Posterior cingulate gyrus (tissue), 11 donors: ENCODE measurements at regions not wholly inside any gene's neighbourhood (a gene's known extent, or its start where the extent isn't known, plus 50 kb on each side); places are given as distances from the start of the nearest gene placed in this dataset.
"Not testable (repeated sequence)": the region's sequence is repeated elsewhere in the genome, so short reads cannot be mapped to it uniquely, and the experiment has no call there.

ENCODE experiments used
- DNase-seq, 10 donors: peaks; one replicate each; pipeline versions ENCODE4 v3.0.0 to v3.0.0-alpha.2; 2020 to 2021; ENCODE audit warnings: mixed read lengths in 3 of 10
- intact Hi-C: fragments of 100-400 bp; cut with DNase I; formaldehyde crosslinking; loops from one replicate; pipeline ENCODE4 v1.15.1; 2023

GRCh38 chr10:91076991-91077548 lies 143.4 kb upstream of the PCGF5 start:
- no peak for DNase-seq
- intact Hi-C loops, result no loop called here

GRCh38 chr10:91077549-91078071 lies 142.9 kb upstream of the PCGF5 start:
- peak in 7 of 10 donors; percentile 12 to 85 (median 35) for DNase-seq
- intact Hi-C loops, result no loop called here

GRCh38 chr10:91080776-91081175 lies 139.7 kb upstream of the PCGF5 start:
- intact Hi-C loops, result no loop called here
- no peak for DNase-seq

GRCh38 chr10:91082447-91082846 lies 138.0 kb upstream of the PCGF5 start:
- no peak for DNase-seq
- intact Hi-C loops, result no loop called here

GRCh38 chr10:91088300-91089140 lies 131.9 kb upstream of the PCGF5 start:
- intact Hi-C loops, result loop anchor here (1.0 to 5.0 kb wide), 2 partner anchors 81 to 163 kb away; no protein-coding TSS in a partner anchor
- DNase-seq, result no peak

GRCh38 chr10:91090761-91091529 lies 129.5 kb upstream of the PCGF5 start:
- intact Hi-C loops, result no loop called here
- DNase-seq, result no peak

GRCh38 chr10:91091780-91092179 lies 128.7 kb upstream of the PCGF5 start:
- DNase-seq, result no peak
- intact Hi-C loops, result no loop called here

- intact Hi-C loops, result no loop called here
Observed at GRCh38 chr10:91096274-91096673, 124.2 kb upstream of the PCGF5 start.

GRCh38 chr10:91097313-91097712 lies 123.2 kb upstream of the PCGF5 start:
- intact Hi-C loops, result no loop called here
- no peak for DNase-seq

More at GRCh38 chr10:91096274-91096673, 124.2 kb upstream of the PCGF5 start:
- no peak for DNase-seq

- DNase-seq, intact Hi-C loops: not testable (repeated sequence)
Observed at GRCh38 chr10:91098021-91098420, 122.4 kb upstream of the PCGF5 start.

GRCh38 chr10:91103384-91104192 lies 116.9 kb upstream of the PCGF5 start:
- intact Hi-C loops, result no loop called here

GRCh38 chr10:91104193-91105041 lies 116.0 kb upstream of the PCGF5 start:
- intact Hi-C loops, result no loop called here
- DNase-seq, result no peak

More at GRCh38 chr10:91103384-91104192, 116.9 kb upstream of the PCGF5 start:
- no peak for DNase-seq

GRCh38 chr10:91105269-91105668 lies 115.2 kb upstream of the PCGF5 start:
- no peak for DNase-seq
- intact Hi-C loops, result no loop called here

GRCh38 chr10:91108820-91109219 lies 111.6 kb upstream of the PCGF5 start:
- intact Hi-C loops, result no loop called here
- DNase-seq, result no peak

GRCh38 chr10:91111060-91111459 lies 109.4 kb upstream of the PCGF5 start:
- DNase-seq, result no peak
- intact Hi-C loops, result no loop called here

- intact Hi-C loops, result no loop called here
- peak in 1 of 10 donors; percentile 54 for DNase-seq
Observed at GRCh38 chr10:91115618-91116390, 104.7 kb upstream of the PCGF5 start.

GRCh38 chr10:91117505-91117904 lies 103.0 kb upstream of the PCGF5 start:
- intact Hi-C loops, result no loop called here
- no peak for DNase-seq

GRCh38 chr10:91120348-91120747 lies 100.1 kb upstream of the PCGF5 start:
- intact Hi-C loops, result no loop called here
- DNase-seq, result no peak
